OCI-LY7 (cell line): ENCODE measurements at regions not wholly inside any gene's neighbourhood (a gene's known extent, or its start where the extent isn't known, plus 50 kb on each side); places are given as distances from the start of the nearest gene placed in this dataset.

ENCODE experiments used
- BruUV-seq: library from RNA; stranded (reverse); fragments of 400-500 nt; replicated peaks from 2 replicates; lab custom pipeline; 2021; lab: Mats Ljungman, UMichigan
- CTCF ChIA-PET: fragments of 300-600 bp; sonication (Branson Sonifier 250); formaldehyde crosslinking; loops from one replicate; lab custom pipeline; 2022; ENCODE audit warnings: antibody characterized with exemption; ENCODE audit not compliant: unreplicated experiment; lab: Charles Lee
- POLR2A ChIA-PET: fragments of 300-600 bp; sonication (Branson Sonifier 250); formaldehyde crosslinking; loops from one replicate; lab custom pipeline; 2022; ENCODE audit warnings: antibody characterized with exemption; lab: Charles Lee
- DNase-seq: peaks from one replicate; pipeline ENCODE4 v3.0.0-alpha.2; 2015; ENCODE audit warnings: low spot score
- H2AFZ ChIP-seq: fragments of 200-600 bp; sonication (generic), shearing (Covaris generic); 2 replicates; pipeline ENCODE4 v1.6.1; 2014; ENCODE audit warnings: mild to moderate bottlenecking, antibody characterized with exemption, low read length, moderate library complexity
- H3K27ac ChIP-seq: fragments of 200-600 bp; sonication (generic); 2 replicates; pipeline ENCODE4 v1.5.1; 2014; ENCODE audit warnings: mixed run types, low read depth, mild to moderate bottlenecking, moderate library complexity, low read length, inconsistent platforms; ENCODE audit not compliant: poor library complexity, severe bottlenecking
- H3K36me3 ChIP-seq: fragments of 200-600 bp; sonication (generic); 2 replicates; pipeline ENCODE4 v1.6.1; 2014; ENCODE audit warnings: mild to moderate bottlenecking, antibody characterized with exemption, low read length, moderate library complexity, mixed read lengths; ENCODE audit not compliant: insufficient read depth
- H3K4me1 ChIP-seq: fragments of 200-600 bp; sonication (generic); 2 replicates; pipeline ENCODE4 v1.5.1; 2014; ENCODE audit warnings: mild to moderate bottlenecking, low read length; ENCODE audit not compliant: insufficient read depth, poor library complexity, severe bottlenecking
- H3K4me2 ChIP-seq: fragments of 200-600 bp; sonication (generic); 2 replicates; pipeline ENCODE4 v1.6.1; 2014; ENCODE audit warnings: mild to moderate bottlenecking, low read length
- H3K4me3 ChIP-seq: fragments of 200-600 bp; sonication (generic); 2 replicates; pipeline ENCODE4 v1.5.1; 2014; ENCODE audit warnings: mild to moderate bottlenecking, low read depth, low read length; ENCODE audit not compliant: poor library complexity, severe bottlenecking
- H3K79me2 ChIP-seq: fragments of 200-600 bp; sonication (generic); 2 replicates; pipeline ENCODE4 v1.6.1; 2016; ENCODE audit warnings: low read depth, mild to moderate bottlenecking, low read length, moderate library complexity, mixed read lengths; ENCODE audit not compliant: insufficient read depth
- H3K9me2 ChIP-seq: fragments of 200-600 bp; sonication (generic); 2 replicates; pipeline ENCODE4 v1.6.1; 2016; ENCODE audit warnings: mild to moderate bottlenecking, low read length, mixed read lengths; ENCODE audit not compliant: insufficient read depth
- H3K9me3 ChIP-seq: fragments of 200-600 bp; sonication (generic); 2 replicates; pipeline ENCODE4 v1.6.1; 2014; ENCODE audit warnings: mild to moderate bottlenecking, mixed run types, low read length, mixed read lengths
- H4K20me1 ChIP-seq: fragments of 200-600 bp; sonication (generic); 2 replicates; pipeline ENCODE4 v1.6.1; 2014; ENCODE audit warnings: mild to moderate bottlenecking, antibody characterized with exemption, low read length, moderate library complexity, mixed read lengths; ENCODE audit not compliant: insufficient read depth
- EZH2phosphoT487 ChIP-seq: fragments of 200-600 bp; sonication (generic); IDR thresholded peaks from 2 replicates; pipeline ENCODE4 v1.6.1; 2018; ENCODE audit warnings: low read depth, borderline replicate concordance, mild to moderate bottlenecking, mixed run types, antibody characterized with exemption, low read length, moderate library complexity, mixed read lengths
- intact Hi-C: fragments of 100-400 bp; cut with micrococcal nuclease; formaldehyde crosslinking; loops from one replicate; pipeline ENCODE4 v1.10.0; 2022; ENCODE audit not compliant: unreplicated experiment
- TF ChIP-seq, protein P1 (sequence below): fragments of 200-600 bp; sonication (generic); conservative IDR thresholded peaks from 2 replicates; pipeline ENCODE4 v1.5.1; 2014; ENCODE audit warnings: mild to moderate bottlenecking, antibody characterized with exemption, low read length, moderate library complexity, mixed read lengths

- intact Hi-C loops: loop anchor here (5.0 kb wide), 1 partner anchor 225 kb away; no protein-coding TSS in a partner anchor
- H3K4me2 ChIP-seq: no peak overlapping the region
- H3K9me3 ChIP-seq: no peaks in the 10 kb centered on the region
- TF ChIP-seq, protein P1, sequence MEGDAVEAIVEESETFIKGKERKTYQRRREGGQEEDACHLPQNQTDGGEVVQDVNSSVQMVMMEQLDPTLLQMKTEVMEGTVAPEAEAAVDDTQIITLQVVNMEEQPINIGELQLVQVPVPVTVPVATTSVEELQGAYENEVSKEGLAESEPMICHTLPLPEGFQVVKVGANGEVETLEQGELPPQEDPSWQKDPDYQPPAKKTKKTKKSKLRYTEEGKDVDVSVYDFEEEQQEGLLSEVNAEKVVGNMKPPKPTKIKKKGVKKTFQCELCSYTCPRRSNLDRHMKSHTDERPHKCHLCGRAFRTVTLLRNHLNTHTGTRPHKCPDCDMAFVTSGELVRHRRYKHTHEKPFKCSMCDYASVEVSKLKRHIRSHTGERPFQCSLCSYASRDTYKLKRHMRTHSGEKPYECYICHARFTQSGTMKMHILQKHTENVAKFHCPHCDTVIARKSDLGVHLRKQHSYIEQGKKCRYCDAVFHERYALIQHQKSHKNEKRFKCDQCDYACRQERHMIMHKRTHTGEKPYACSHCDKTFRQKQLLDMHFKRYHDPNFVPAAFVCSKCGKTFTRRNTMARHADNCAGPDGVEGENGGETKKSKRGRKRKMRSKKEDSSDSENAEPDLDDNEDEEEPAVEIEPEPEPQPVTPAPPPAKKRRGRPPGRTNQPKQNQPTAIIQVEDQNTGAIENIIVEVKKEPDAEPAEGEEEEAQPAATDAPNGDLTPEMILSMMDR: no peak
- TF ChIP-seq EZH2phosphoT487: no peak
- no peak overlapping the region for H2AFZ ChIP-seq
- no peak overlapping the region for H3K4me3 ChIP-seq
- H3K27ac ChIP-seq: no peak overlapping the region
- no peaks in the 10 kb centered on the region for H3K4me1 ChIP-seq
- BruUV-seq: no TSS peak
- ChIA-PET POLR2A (interaction anchor here (0.7 to 1.4 kb wide), 2 partner anchors 123 to 1687 kb away, joined by 3 read pairs; no protein-coding TSS in a partner anchor), CTCF (interaction anchor here (0.5 to 1.1 kb wide), 2 partner anchors 238 to 277 kb away, joined by 3 read pairs; no protein-coding TSS in a partner anchor)
- no peaks in the 10 kb centered on the region for H4K20me1 ChIP-seq
- no peaks in the 10 kb centered on the region for H3K36me3 ChIP-seq
- no peaks in the 10 kb centered on the region for H3K79me2 ChIP-seq
- DNase-seq: no peak
- no peaks in the 10 kb centered on the region for H3K9me2 ChIP-seq
Measured at GRCh38 chr11:19552161-19552560, 160.5 kb upstream of the NAV2 start.

- intact Hi-C loops: loop anchor here (5.0 kb wide), 1 partner anchor 224 kb away; no protein-coding TSS in a partner anchor
- DNase-seq: no peak
- Histone ChIP-seq H3K9me3 (no peaks in the 10 kb centered on the region), H2AFZ (no peak overlapping the region), H3K4me3 (no peak overlapping the region), H3K27ac (no peak overlapping the region), H3K36me3 (no peaks in the 10 kb centered on the region), H4K20me1 (no peaks in the 10 kb centered on the region), H3K79me2 (no peaks in the 10 kb centered on the region), H3K4me1 (no peaks in the 10 kb centered on the region), H3K4me2 (no peak overlapping the region), H3K9me2 (no peaks in the 10 kb centered on the region)
- BruUV-seq: no TSS peak
- ChIA-PET CTCF (no interaction called here), POLR2A (interaction anchor here (0.7 kb wide), 2 partner anchors 292 to 1686 kb away, joined by 3 read pairs; no protein-coding TSS in a partner anchor)
- TF ChIP-seq EZH2phosphoT487: no peak
- TF ChIP-seq, protein P1: no peak
Measured at GRCh38 chr11:19551457-19551856, 161.2 kb upstream of the NAV2 start.

- Histone ChIP-seq H3K9me3 (no peaks in the 10 kb centered on the region), H3K79me2 (no peaks in the 10 kb centered on the region), H3K4me1 (no peaks in the 10 kb centered on the region), H3K36me3 (no peaks in the 10 kb centered on the region), H3K4me3 (no peak overlapping the region), H2AFZ (no peak overlapping the region), H4K20me1 (no peaks in the 10 kb centered on the region), H3K27ac (no peak overlapping the region), H3K4me2 (no peak overlapping the region), H3K9me2 (no peaks in the 10 kb centered on the region)
- DNase-seq: no peak
- BruUV-seq: no TSS peak
- POLR2A ChIA-PET: interaction anchor here (0.5 to 1.1 kb wide), 4 partner anchors 19 to 354 kb away, joined by 3 to 5 read pairs (median 4); no protein-coding TSS in a partner anchor
- CTCF ChIA-PET: no interaction called here
- intact Hi-C loops: no loop called here
- no peak for TF ChIP-seq EZH2phosphoT487
- TF ChIP-seq, protein P1: no peak
Measured at GRCh38 chr11:19547044-19547443, 165.6 kb upstream of the NAV2 start.
